ENCODE measurements at regions not wholly inside any gene's neighbourhood (a gene's known extent, or its start where the extent isn't known, plus 50 kb on each side); places are given as distances from the start of the nearest gene placed in this dataset.
"Not testable (repeated sequence)": the region's sequence is repeated elsewhere in the genome, so short reads cannot be mapped to it uniquely, and the experiment has no call there.

DNA sequence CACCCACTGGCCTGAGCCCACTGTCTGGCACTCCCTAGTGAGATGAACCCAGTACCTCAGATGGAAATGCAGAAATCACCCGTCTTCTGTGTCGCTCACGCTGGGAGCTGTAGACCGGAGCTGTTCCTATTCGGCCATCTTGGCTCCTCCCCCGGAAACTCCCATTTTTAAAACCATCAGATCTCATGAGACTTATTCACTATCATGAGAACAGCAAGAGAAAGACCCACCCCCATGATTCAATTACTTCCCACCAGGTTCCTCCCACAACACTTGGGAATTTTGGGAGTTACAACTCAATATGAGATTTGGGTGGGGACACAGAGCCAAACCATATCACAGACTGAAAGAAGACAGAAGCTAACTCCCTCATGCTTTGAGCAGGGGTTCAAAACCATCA, 134.5 kb downstream of the SLC39A8 start:
- H3K4me3 ChIP-seq (ENCODE audit: low read length); DNase-seq (ENCODE audit: low read depth): not testable (repeated sequence)

GRCh38 chr4:102204634-102205033, 140.6 kb downstream of the SLC39A8 start:
- DNase-seq (ENCODE audit: low read depth); H3K4me3 ChIP-seq (ENCODE audit: low read length): not testable (repeated sequence)

GRCh38 chr4:102196221-102196620, 149.1 kb downstream of the SLC39A8 start:
- TF ChIP-seq CTCF (conservative IDR thresholded peaks at IDR 0.05; ENCODE audit: low read length) = no peak
- DNase-seq (ENCODE audit: low read depth) = peak; percentile 9
- no peak overlapping the region for H3K4me3 ChIP-seq (ENCODE audit: low read length)

- no peak for DNase-seq (ENCODE audit: low read depth)
- no peak for TF ChIP-seq CTCF (conservative IDR thresholded peaks at IDR 0.05; ENCODE audit: low read length)
- H3K4me3 ChIP-seq (ENCODE audit: low read length) = no peak overlapping the region
These were observed 152.1 kb downstream of the SLC39A8 start for GRCh38 chr4:102193145-102193544.

- no peak for TF ChIP-seq CTCF (conservative IDR thresholded peaks at IDR 0.05; ENCODE audit: low read length)
- H3K4me3 ChIP-seq (ENCODE audit: low read length) = no peak overlapping the region
- DNase-seq (ENCODE audit: low read depth) = no peak
These were observed 165.2 kb downstream of the SLC39A8 start for GRCh38 chr4:102180046-102180445.

DNA sequence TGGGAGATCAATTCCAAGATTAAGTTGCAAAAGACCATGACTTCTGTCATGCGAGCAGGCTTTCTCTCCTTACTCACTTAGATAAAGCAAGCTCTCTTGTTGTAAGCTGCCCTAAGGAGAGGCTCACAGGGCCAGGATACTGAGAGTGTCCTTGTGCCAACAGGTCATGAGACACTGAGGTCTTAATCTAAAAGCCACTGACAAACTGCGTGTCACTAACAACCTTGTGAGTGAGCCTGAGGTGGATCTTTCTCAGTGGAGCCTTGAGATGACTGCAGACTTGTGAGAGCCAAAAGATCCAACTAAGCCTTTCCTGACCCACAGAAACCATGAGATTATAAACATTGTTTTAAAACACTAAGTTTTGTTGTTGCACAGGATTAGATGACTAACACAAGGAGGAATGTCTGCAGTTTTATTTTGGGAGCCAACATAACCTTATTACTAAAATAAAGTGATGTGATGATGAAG, 170.5 kb downstream of the SLC39A8 start:
- no peak overlapping the region for H3K4me3 ChIP-seq (ENCODE audit: low read length)
- peak; percentile 43 for DNase-seq (ENCODE audit: low read depth)
- no peak for TF ChIP-seq CTCF (conservative IDR thresholded peaks at IDR 0.05; ENCODE audit: low read length)

DNA sequence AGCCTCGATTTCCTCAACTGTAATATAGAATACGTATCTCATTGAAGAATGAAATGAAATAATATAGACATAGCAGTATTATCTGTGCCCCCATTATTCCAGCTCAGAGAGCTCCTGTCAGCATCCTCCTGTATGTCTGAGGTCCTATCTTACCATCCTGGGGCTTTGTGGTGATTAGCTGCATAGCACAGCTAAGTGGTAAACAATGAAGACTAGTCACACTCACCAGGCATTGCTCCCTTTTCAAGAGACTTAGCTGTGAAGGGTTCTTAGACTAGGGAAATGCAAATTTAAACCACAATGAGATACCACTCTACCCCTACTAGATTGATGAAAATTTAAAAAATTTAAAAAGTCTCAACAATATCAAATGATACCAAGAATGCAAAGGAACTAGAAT, 172.9 kb downstream of the SLC39A8 start:
- no peak overlapping the region for H3K4me3 ChIP-seq (ENCODE audit: low read length)
- no peak for TF ChIP-seq CTCF (conservative IDR thresholded peaks at IDR 0.05; ENCODE audit: low read length)
- DNase-seq (ENCODE audit: low read depth) = no peak

DNA sequence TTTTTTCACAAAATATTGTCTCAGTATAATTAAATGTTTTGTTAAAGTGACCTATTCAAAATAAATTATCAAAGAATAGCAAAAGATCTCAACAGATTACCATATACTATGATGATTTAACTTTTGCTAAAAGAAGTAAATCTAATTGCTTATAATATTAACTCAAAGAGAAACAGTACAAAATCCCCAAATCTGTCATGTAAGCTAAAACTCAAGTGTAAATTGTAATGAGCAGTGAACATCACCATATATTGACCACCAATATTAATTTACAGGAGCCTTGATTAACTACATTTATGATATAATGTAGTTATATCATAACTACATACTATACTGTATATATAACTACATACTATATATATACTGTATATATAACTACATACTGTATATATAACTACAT, 174.4 kb downstream of the SLC39A8 start:
- TF ChIP-seq CTCF (conservative IDR thresholded peaks at IDR 0.05; ENCODE audit: low read length) = no peak
- DNase-seq (ENCODE audit: low read depth) = no peak
- no peak overlapping the region for H3K4me3 ChIP-seq (ENCODE audit: low read length)

Measured in AG10803 (cell line).